IPS-18c (cell line): ENCODE measurements at regions not wholly inside any gene's neighbourhood (a gene's known extent, or its start where the extent isn't known, plus 50 kb on each side); places are given as distances from the start of the nearest gene placed in this dataset.
"Not testable (repeated sequence)": the region's sequence is repeated elsewhere in the genome, so short reads cannot be mapped to it uniquely, and the experiment has no call there.

Experiments used
- H3K4me3 ChIP-seq: 2 replicates; pipeline ENCODE4 v1.7.0; 2013; ENCODE audit warnings: low read depth, mild to moderate bottlenecking, low read length, moderate library complexity; ENCODE audit not compliant: insufficient read depth
- H3K9me3 ChIP-seq: one replicate; pipeline ENCODE4 v1.6.1; 2013; ENCODE audit warnings: mild to moderate bottlenecking, low read length, moderate library complexity; ENCODE audit not compliant: control insufficient read depth, insufficient read depth

GRCh38 chr14:28303248-28303647 lies 463.3 kb upstream of the FOXG1 start:
- H3K4me3 ChIP-seq, result no peak overlapping the region
- no peaks in the 10 kb centered on the region for H3K9me3 ChIP-seq

GRCh38 chr14:28305938-28306337 lies 460.6 kb upstream of the FOXG1 start:
- H3K9me3 ChIP-seq, result no peaks in the 10 kb centered on the region
- no peak overlapping the region for H3K4me3 ChIP-seq

GRCh38 chr14:28307506-28307905 lies 459.1 kb upstream of the FOXG1 start:
- no peak overlapping the region for H3K4me3 ChIP-seq
- no peaks in the 10 kb centered on the region for H3K9me3 ChIP-seq

- Histone ChIP-seq H3K9me3 (no peaks in the 10 kb centered on the region), H3K4me3 (no peak overlapping the region)
Measured at GRCh38 chr14:28308734-28309133, 457.9 kb upstream of the FOXG1 start.

- H3K4me3 ChIP-seq, H3K9me3 ChIP-seq: not testable (repeated sequence)
Measured at GRCh38 chr14:28317890-28318675, 448.5 kb upstream of the FOXG1 start.

GRCh38 chr14:28321475-28322244 lies 444.9 kb upstream of the FOXG1 start:
- Histone ChIP-seq H3K4me3 (no peak overlapping the region), H3K9me3 (no peaks in the 10 kb centered on the region)

- no peak overlapping the region for H3K4me3 ChIP-seq
- no peaks in the 10 kb centered on the region for H3K9me3 ChIP-seq
Measured at GRCh38 chr14:28323366-28323765, 443.2 kb upstream of the FOXG1 start.

GRCh38 chr14:28323951-28324741 lies 442.4 kb upstream of the FOXG1 start:
- Histone ChIP-seq H3K9me3 (no peaks in the 10 kb centered on the region), H3K4me3 (no peak overlapping the region)

GRCh38 chr14:28340816-28341215 lies 425.8 kb upstream of the FOXG1 start:
- Histone ChIP-seq H3K4me3 (no peak overlapping the region), H3K9me3 (no peaks in the 10 kb centered on the region)

GRCh38 chr14:28344381-28344780 lies 422.2 kb upstream of the FOXG1 start:
- Histone ChIP-seq H3K4me3 (no peak overlapping the region), H3K9me3 (no peaks in the 10 kb centered on the region)

GRCh38 chr14:28348797-28349196 lies 417.8 kb upstream of the FOXG1 start:
- Histone ChIP-seq H3K4me3 (no peak overlapping the region), H3K9me3 (no peaks in the 10 kb centered on the region)

GRCh38 chr14:28356819-28357218 lies 409.8 kb upstream of the FOXG1 start:
- H3K9me3 ChIP-seq, result no peaks in the 10 kb centered on the region
- H3K4me3 ChIP-seq, result no peak overlapping the region

- Histone ChIP-seq H3K9me3 (no peaks in the 10 kb centered on the region), H3K4me3 (no peak overlapping the region)
Measured at GRCh38 chr14:28361486-28361885, 405.1 kb upstream of the FOXG1 start.

- H3K9me3 ChIP-seq, result no peaks in the 10 kb centered on the region
- H3K4me3 ChIP-seq, result no peak overlapping the region
Measured at GRCh38 chr14:28365510-28365909, 401.1 kb upstream of the FOXG1 start.

- Histone ChIP-seq H3K9me3 (no peaks in the 10 kb centered on the region), H3K4me3 (no peak overlapping the region)
Measured at GRCh38 chr14:28373721-28374120, 392.9 kb upstream of the FOXG1 start.

GRCh38 chr14:28375295-28375694 lies 391.3 kb upstream of the FOXG1 start:
- no peak overlapping the region for H3K4me3 ChIP-seq

GRCh38 chr14:28381656-28382055 lies 384.9 kb upstream of the FOXG1 start:
- Histone ChIP-seq H3K4me3 (no peak overlapping the region), H3K9me3 (no peaks in the 10 kb centered on the region)

More at GRCh38 chr14:28375295-28375694, 391.3 kb upstream of the FOXG1 start:
- no peaks in the 10 kb centered on the region for H3K9me3 ChIP-seq
